ENCODE measurements at regions not wholly inside any gene's neighbourhood (a gene's known extent, or its start where the extent isn't known, plus 50 kb on each side); places are given as distances from the start of the nearest gene placed in this dataset.

GRCh38 chr7:35545831-35546230 is 149.1 kb downstream of the HERPUD2 start:
- H3K9ac ChIP-seq (ENCODE audit: insufficient read depth in 1 of 2, low read depth in 2 of 2, low read length in 2 of 2), result no peak overlapping the region
- no peaks in the 10 kb centered on the region for H3K9me1 ChIP-seq (ENCODE audit: control insufficient read depth, insufficient read depth, low read length)
- BruUV-seq (replicated peaks), result no TSS peak
- ATAC-seq (no peak), DNase-seq (ENCODE audit: extremely low read depth in 1 of 4, low spot score in 3 of 4) (no peak), FAIRE-seq (no peak)
- H3K36me3 ChIP-seq (ENCODE audit: control insufficient read depth, insufficient read depth, low read length), result no peaks in the 10 kb centered on the region
- CTCF ChIA-PET (ENCODE audit: low intra/inter-chr PET ratio), result no interaction called here
- no peaks in the 10 kb centered on the region for H3K9me3 ChIP-seq (replicated peaks; ENCODE audit: control insufficient read depth, insufficient read depth, low read depth, low read length)
- H4K20me1 ChIP-seq (replicated peaks; ENCODE audit: control insufficient read depth, insufficient read depth, low read length), result no peaks in the 10 kb centered on the region
- no peak overlapping the region for H3K4me2 ChIP-seq (ENCODE audit: insufficient read depth, low read length)
- H3K4me3 ChIP-seq, result no peak overlapping the region
- H3K27me3 ChIP-seq (ENCODE audit: control insufficient read depth in 2 of 2, insufficient read depth in 2 of 2, low read length in 2 of 2), result peaks cover 0 to 21% of the 10 kb centered on the region in 2 experiments; a peak in 4 of 5 replicates
- no peak overlapping the region for H2AFZ ChIP-seq (ENCODE audit: low read depth, low read length)
- no peaks in the 10 kb centered on the region for H3K4me1 ChIP-seq (replicated peaks in 1 of 2; ENCODE audit: control insufficient read depth in 2 of 2, insufficient read depth in 2 of 2, low read length in 2 of 2)
- 0% methylated on average over 5 of the region's 5 CpGs for WGBS (ENCODE audit: insufficient coverage, low coverage, missing lambda C conversion rate)
- no peaks in the 10 kb centered on the region for H3K79me2 ChIP-seq (ENCODE audit: control insufficient read depth, insufficient read depth, low read length)
- POLR2A ChIA-PET, result interaction anchor here (1.5 kb wide), 1 partner anchor 13 kb away, joined by 3 read pairs; no protein-coding TSS in a partner anchor
- in situ Hi-C loops (cut with MboI) (loop anchor here (25.0 kb wide), 1 partner anchor 484 kb away; no protein-coding TSS in a partner anchor), intact Hi-C loops (cut with micrococcal nuclease) (no loop called here)
- no peak overlapping the region for H3K27ac ChIP-seq (ENCODE audit: extremely low read depth, low read depth, low read length)
- TF ChIP-seq DLX4 (CRISPR knock-in tag; IDR thresholded peaks at IDR 0.05) (no peak), CLOCK (CRISPR knock-in tag; IDR thresholded peaks at IDR 0.05; ENCODE audit: borderline replicate concordance) (no peak), HIVEP1 (CRISPR knock-in tag; IDR thresholded peaks at IDR 0.05) (no peak), RAD21 (CRISPR knock-in tag; conservative IDR thresholded peaks at IDR 0.05 in 1 of 2, IDR thresholded peaks at IDR 0.05 in 1 of 2) (no peak), GTF2F1 (IDR thresholded peaks at IDR 0.05; ENCODE audit: low read depth, low read length) (no peak), ZNF134 (CRISPR knock-in tag; conservative IDR thresholded peaks at IDR 0.05) (no peak), EWSR1 (IDR thresholded peaks at IDR 0.05; ENCODE audit: borderline replicate concordance, low read depth, partially characterized antibody) (no peak), TCF7L2 (IDR thresholded peaks at IDR 0.05; ENCODE audit: low read depth, low read length) (no peak), MECOM (CRISPR knock-in tag; IDR thresholded peaks at IDR 0.05) (no peak), CGGBP1 (CRISPR knock-in tag; IDR thresholded peaks at IDR 0.05) (no peak), SLC30A9 (CRISPR knock-in tag; IDR thresholded peaks at IDR 0.05) (no peak), ZNF561 (CRISPR knock-in tag; conservative IDR thresholded peaks at IDR 0.05) (no peak), MXD1 (CRISPR knock-in tag; IDR thresholded peaks at IDR 0.05; ENCODE audit: borderline replicate concordance, poor library complexity, severe bottlenecking) (no peak)
- TF ChIP-seq, protein P1, sequence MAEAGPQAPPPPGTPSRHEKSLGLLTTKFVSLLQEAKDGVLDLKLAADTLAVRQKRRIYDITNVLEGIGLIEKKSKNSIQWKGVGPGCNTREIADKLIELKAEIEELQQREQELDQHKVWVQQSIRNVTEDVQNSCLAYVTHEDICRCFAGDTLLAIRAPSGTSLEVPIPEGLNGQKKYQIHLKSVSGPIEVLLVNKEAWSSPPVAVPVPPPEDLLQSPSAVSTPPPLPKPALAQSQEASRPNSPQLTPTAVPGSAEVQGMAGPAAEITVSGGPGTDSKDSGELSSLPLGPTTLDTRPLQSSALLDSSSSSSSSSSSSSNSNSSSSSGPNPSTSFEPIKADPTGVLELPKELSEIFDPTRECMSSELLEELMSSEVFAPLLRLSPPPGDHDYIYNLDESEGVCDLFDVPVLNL (CRISPR knock-in tag; IDR thresholded peaks at IDR 0.05; ENCODE audit: low read depth), result no peak
- TF ChIP-seq, protein P2, sequence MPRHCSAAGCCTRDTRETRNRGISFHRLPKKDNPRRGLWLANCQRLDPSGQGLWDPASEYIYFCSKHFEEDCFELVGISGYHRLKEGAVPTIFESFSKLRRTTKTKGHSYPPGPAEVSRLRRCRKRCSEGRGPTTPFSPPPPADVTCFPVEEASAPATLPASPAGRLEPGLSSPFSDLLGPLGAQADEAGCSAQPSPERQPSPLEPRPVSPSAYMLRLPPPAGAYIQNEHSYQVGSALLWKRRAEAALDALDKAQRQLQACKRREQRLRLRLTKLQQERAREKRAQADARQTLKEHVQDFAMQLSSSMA (CRISPR knock-in tag; IDR thresholded peaks at IDR 0.05), result no peak
- TF ChIP-seq, protein P3, sequence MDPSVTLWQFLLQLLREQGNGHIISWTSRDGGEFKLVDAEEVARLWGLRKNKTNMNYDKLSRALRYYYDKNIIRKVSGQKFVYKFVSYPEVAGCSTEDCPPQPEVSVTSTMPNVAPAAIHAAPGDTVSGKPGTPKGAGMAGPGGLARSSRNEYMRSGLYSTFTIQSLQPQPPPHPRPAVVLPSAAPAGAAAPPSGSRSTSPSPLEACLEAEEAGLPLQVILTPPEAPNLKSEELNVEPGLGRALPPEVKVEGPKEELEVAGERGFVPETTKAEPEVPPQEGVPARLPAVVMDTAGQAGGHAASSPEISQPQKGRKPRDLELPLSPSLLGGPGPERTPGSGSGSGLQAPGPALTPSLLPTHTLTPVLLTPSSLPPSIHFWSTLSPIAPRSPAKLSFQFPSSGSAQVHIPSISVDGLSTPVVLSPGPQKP (CRISPR knock-in tag; IDR thresholded peaks at IDR 0.05), result no peak
